ENCODE measurements at regions not wholly inside any gene's neighbourhood (a gene's known extent, or its start where the extent isn't known, plus 50 kb on each side); places are given as distances from the start of the nearest gene placed in this dataset.

- TF ChIP-seq CTCF (IDR thresholded peaks at IDR 0.05): no peak
- no peak for TF ChIP-seq POLR2AphosphoS5 (IDR thresholded peaks at IDR 0.05)
- TF ChIP-seq EP300 (IDR thresholded peaks at IDR 0.05): no peak
These were observed 310.7 kb downstream of the CD83 start for GRCh38 chr6:14428269-14428668.

Data from upper lobe of left lung (tissue), 4 donors.